Natural killer cell treated with Interleukin-12 subunit alpha and Interleukin-12 subunit beta and Interleukin-15 and Interleukin-18, amount 100 ng/mL, for 72 hours (primary cell): ENCODE measurements at regions not wholly inside any gene's neighbourhood (a gene's known extent, or its start where the extent isn't known, plus 50 kb on each side); places are given as distances from the start of the nearest gene placed in this dataset.

Experiments used
- ATAC-seq, 2 donors: fragments of 150-1000 bp; cut with Tn5 transposase in 1 of 2; sonication (Bioruptor Pico), chemical (Tn5 transposase) in 1 of 2; 2 replicates each; pipeline ENCODE4 v1.10.0; 2021
- DNase-seq: peaks from one replicate; pipeline ENCODE4 v3.0.0; 2022; ENCODE audit warnings: low spot score
- H3K27ac Mint-ChIP-seq, 2 donors: 1 replicate in 1 of 2; 2 replicates in 1 of 2; pipeline ENCODE4 v1.8.0; 2022; ENCODE audit warnings: mixed read lengths in 2 of 2, mild to moderate bottlenecking in 1 of 2, moderate library complexity in 1 of 2
- H3K27me3 Mint-ChIP-seq, 2 donors: 1 replicate in 1 of 2; 2 replicates in 1 of 2; pipeline ENCODE4 v1.8.0; 2022; ENCODE audit warnings: mixed read lengths in 2 of 2
- H3K36me3 Mint-ChIP-seq: one replicate; pipeline ENCODE4 v1.8.0; 2022; ENCODE audit warnings: mixed read lengths
- H3K4me1 Mint-ChIP-seq, 2 donors: 1 replicate in 1 of 2; 2 replicates in 1 of 2; pipeline ENCODE4 v1.8.0; 2022; ENCODE audit warnings: low read depth in 2 of 2, mixed read lengths in 2 of 2, mild to moderate bottlenecking in 1 of 2
- H3K4me3 Mint-ChIP-seq: one replicate; pipeline ENCODE4 v1.8.0; 2022; ENCODE audit warnings: mixed read lengths
- H3K9me3 Mint-ChIP-seq: 2 replicates; pipeline ENCODE4 v1.8.0; 2022; ENCODE audit warnings: mixed read lengths

- Mint-ChIP-seq H3K9me3 (no peaks in the 10 kb centered on the region), H3K27me3 (peaks cover 4 to 14% of the 10 kb centered on the region in 2 donors), H3K4me3 (no peak overlapping the region), H3K27ac (peak overlapping the region in 1 of 2 donors; percentile 59), H3K4me1 (peaks cover 58 to 61% of the 10 kb centered on the region in 2 donors), H3K36me3 (no peaks in the 10 kb centered on the region)
- no peak for DNase-seq
- ATAC-seq: no peak
Measured at GRCh38 chr17:17411692-17412091, 65.1 kb upstream of the MED9 start.

- Mint-ChIP-seq H3K4me3 (peak overlapping the region; percentile 48), H3K27ac (peak overlapping the region in 1 of 2 donors; percentile 59), H3K27me3 (peaks cover 4 to 14% of the 10 kb centered on the region in 2 donors), H3K4me1 (peaks cover 59% of the 10 kb centered on the region in 2 donors), H3K36me3 (no peaks in the 10 kb centered on the region), H3K9me3 (no peaks in the 10 kb centered on the region)
- no peak for ATAC-seq
- no peak for DNase-seq
Measured at GRCh38 chr17:17412326-17412725, 64.5 kb upstream of the MED9 start.

- peaks cover 4 to 14% of the 10 kb centered on the region in 2 donors for H3K27me3 Mint-ChIP-seq
- no peak for DNase-seq
- peaks cover 57% of the 10 kb centered on the region in 2 donors for H3K4me1 Mint-ChIP-seq
- no peak overlapping the region for H3K4me3 Mint-ChIP-seq
- no peaks in the 10 kb centered on the region for H3K36me3 Mint-ChIP-seq
- no peak for ATAC-seq
- H3K27ac Mint-ChIP-seq: peak overlapping the region in 1 of 2 donors; percentile 22
- H3K9me3 Mint-ChIP-seq: no peaks in the 10 kb centered on the region
Measured at GRCh38 chr17:17413215-17413792, 63.5 kb upstream of the MED9 start.

GRCh38 chr17:17413821-17414220 lies 63.0 kb upstream of the MED9 start:
- no peak for ATAC-seq
- H3K27ac Mint-ChIP-seq: peak overlapping the region in 1 of 2 donors; percentile 22
- peaks cover 53 to 56% of the 10 kb centered on the region in 2 donors for H3K4me1 Mint-ChIP-seq
- DNase-seq: no peak
- H3K9me3 Mint-ChIP-seq: no peaks in the 10 kb centered on the region
- H3K4me3 Mint-ChIP-seq: no peak overlapping the region
- H3K36me3 Mint-ChIP-seq: no peaks in the 10 kb centered on the region
- H3K27me3 Mint-ChIP-seq: peaks cover 4 to 14% of the 10 kb centered on the region in 2 donors

- Mint-ChIP-seq H3K27ac (peak overlapping the region; percentile 22 to 92), H3K9me3 (no peaks in the 10 kb centered on the region), H3K4me1 (peaks cover 47 to 51% of the 10 kb centered on the region in 2 donors), H3K27me3 (peaks cover 4 to 14% of the 10 kb centered on the region in 2 donors), H3K36me3 (no peaks in the 10 kb centered on the region), H3K4me3 (no peak overlapping the region)
- ATAC-seq: no peak
- no peak for DNase-seq
Measured at GRCh38 chr17:17414341-17414805, 62.4 kb upstream of the MED9 start.

GRCh38 chr17:17415006-17415405 lies 61.8 kb upstream of the MED9 start:
- DNase-seq (no peak), ATAC-seq (no peak)
- H3K27me3 Mint-ChIP-seq: peaks cover 4 to 14% of the 10 kb centered on the region in 2 donors
- H3K9me3 Mint-ChIP-seq: no peaks in the 10 kb centered on the region
- no peaks in the 10 kb centered on the region for H3K36me3 Mint-ChIP-seq
- no peak overlapping the region for H3K4me3 Mint-ChIP-seq
- H3K4me1 Mint-ChIP-seq: peaks cover 41 to 49% of the 10 kb centered on the region in 2 donors
- H3K27ac Mint-ChIP-seq: peak overlapping the region; percentile 90 to 92

GRCh38 chr17:17416007-17416399 lies 60.8 kb upstream of the MED9 start:
- H3K4me1 Mint-ChIP-seq: peaks cover 38 to 46% of the 10 kb centered on the region in 2 donors
- no peaks in the 10 kb centered on the region for H3K9me3 Mint-ChIP-seq
- no peaks in the 10 kb centered on the region for H3K36me3 Mint-ChIP-seq
- DNase-seq (no peak), ATAC-seq (peak; percentile 75 to 85)
- peak overlapping the region; percentile 62 for H3K4me3 Mint-ChIP-seq
- H3K27ac Mint-ChIP-seq: peak overlapping the region; percentile 90 to 92
- peaks cover 4 to 14% of the 10 kb centered on the region in 2 donors for H3K27me3 Mint-ChIP-seq

- Mint-ChIP-seq H3K4me1 (peaks cover 35 to 46% of the 10 kb centered on the region in 2 donors), H3K4me3 (peak overlapping the region; percentile 62), H3K27ac (peak overlapping the region; percentile 90 to 92), H3K36me3 (no peaks in the 10 kb centered on the region), H3K27me3 (peaks cover 4 to 14% of the 10 kb centered on the region in 2 donors), H3K9me3 (no peaks in the 10 kb centered on the region)
- DNase-seq: no peak
- peak; percentile 76 to 88 for ATAC-seq
Measured at GRCh38 chr17:17416400-17417360, 60.1 kb upstream of the MED9 start.

GRCh38 chr17:17417718-17418181 lies 59.0 kb upstream of the MED9 start:
- no peak for DNase-seq
- peaks cover 4 to 7% of the 10 kb centered on the region in 2 donors for H3K27me3 Mint-ChIP-seq
- peaks cover 27 to 40% of the 10 kb centered on the region in 2 donors for H3K4me1 Mint-ChIP-seq
- peak overlapping the region; percentile 90 to 92 for H3K27ac Mint-ChIP-seq
- no peaks in the 10 kb centered on the region for H3K36me3 Mint-ChIP-seq
- no peak for ATAC-seq
- H3K9me3 Mint-ChIP-seq: no peaks in the 10 kb centered on the region
- no peak overlapping the region for H3K4me3 Mint-ChIP-seq

- H3K27me3 Mint-ChIP-seq: no peaks in the 10 kb centered on the region
- DNase-seq (no peak), ATAC-seq (no peak)
- no peaks in the 10 kb centered on the region for H3K36me3 Mint-ChIP-seq
- H3K4me1 Mint-ChIP-seq: peaks cover 20 to 36% of the 10 kb centered on the region in 2 donors
- H3K27ac Mint-ChIP-seq: peak overlapping the region in 1 of 2 donors; percentile 65
- no peaks in the 10 kb centered on the region for H3K9me3 Mint-ChIP-seq
- H3K4me3 Mint-ChIP-seq: no peak overlapping the region
Measured at GRCh38 chr17:17419166-17419565, 57.6 kb upstream of the MED9 start.

- no peaks in the 10 kb centered on the region for H3K27me3 Mint-ChIP-seq
- no peak overlapping the region for H3K4me3 Mint-ChIP-seq
- no peaks in the 10 kb centered on the region for H3K9me3 Mint-ChIP-seq
- ATAC-seq (no peak), DNase-seq (no peak)
- H3K36me3 Mint-ChIP-seq: no peaks in the 10 kb centered on the region
- peaks cover 20 to 36% of the 10 kb centered on the region in 2 donors for H3K4me1 Mint-ChIP-seq
- H3K27ac Mint-ChIP-seq: peak overlapping the region in 1 of 2 donors; percentile 65
Measured at GRCh38 chr17:17419631-17420030, 57.2 kb upstream of the MED9 start.

- no peak for ATAC-seq
- Mint-ChIP-seq H3K4me1 (peaks cover 20 to 34% of the 10 kb centered on the region in 2 donors), H3K4me3 (no peak overlapping the region), H3K27ac (peak overlapping the region in 1 of 2 donors; percentile 65), H3K36me3 (no peaks in the 10 kb centered on the region), H3K9me3 (no peaks in the 10 kb centered on the region), H3K27me3 (no peaks in the 10 kb centered on the region)
- no peak for DNase-seq
Measured at GRCh38 chr17:17420082-17420481, 56.7 kb upstream of the MED9 start.

GRCh38 chr17:17420561-17421269 lies 56.1 kb upstream of the MED9 start:
- Mint-ChIP-seq H3K27ac (no peak overlapping the region), H3K9me3 (no peaks in the 10 kb centered on the region), H3K27me3 (no peaks in the 10 kb centered on the region), H3K4me1 (peaks cover 20 to 29% of the 10 kb centered on the region in 2 donors), H3K4me3 (no peak overlapping the region), H3K36me3 (no peaks in the 10 kb centered on the region)
- no peak for ATAC-seq
- no peak for DNase-seq
